Peyer's patch (tissue), 4 donors: ENCODE measurements at regions not wholly inside any gene's neighbourhood (a gene's known extent, or its start where the extent isn't known, plus 50 kb on each side); places are given as distances from the start of the nearest gene placed in this dataset.
"Not testable (repeated sequence)": the region's sequence is repeated elsewhere in the genome, so short reads cannot be mapped to it uniquely, and the experiment has no call there.

Source experiments
- DNase-seq, 3 donors: peaks; one replicate each; pipeline ENCODE4 v3.0.0-alpha.2; 2017 to 2019
- H3K27ac ChIP-seq, 4 donors: fragments of 200-600 bp; sonication (generic); one replicate each; pipeline ENCODE4 v1.5.1; 2016 to 2019
- H3K27me3 ChIP-seq, 2 donors: fragments of 200-600 bp; sonication (generic); one replicate each; pipeline ENCODE4 v1.5.1; 2019
- H3K36me3 ChIP-seq, 3 donors: fragments of 200-600 bp; sonication (generic); one replicate each; pipeline ENCODE4 v1.5.1; 2016 to 2019
- H3K4me1 ChIP-seq, 4 donors: fragments of 200-600 bp; sonication (generic); one replicate each; pipeline ENCODE4 v1.5.1; 2016 to 2019
- H3K4me3 ChIP-seq, 4 donors: fragments of 200-600 bp; sonication (generic); 1 replicate in 3 of 4; 2 replicates in 1 of 4; pipeline ENCODE4 v1.5.1; 2016 to 2019; ENCODE audit warnings: mild to moderate bottlenecking in 1 of 4
- H3K9me3 ChIP-seq, 4 donors: fragments of 200-600 bp; sonication (generic); one replicate each; pipeline ENCODE4 v1.5.1; 2016 to 2019; ENCODE audit warnings: mild to moderate bottlenecking in 1 of 4
- POLR2A ChIP-seq, 2 donors: fragments of 450-650 bp; IDR thresholded peaks; one replicate each; pipeline ENCODE4 v1.5.1; 2017; ENCODE audit warnings: antibody characterized with exemption in 2 of 2, mild to moderate bottlenecking in 2 of 2, moderate library complexity in 2 of 2
- TF ChIP-seq, protein P1 (sequence below), 6 experiments: fragments of 450-650 bp in 4 of 6; fragments of 200-600 bp in 2 of 6; sonication (generic) in 1 of 6; IDR thresholded peaks; one replicate each; pipeline ENCODE4 v1.5.1; 2017 to 2019; ENCODE audit warnings: antibody characterized with exemption in 6 of 6, mild to moderate bottlenecking in 3 of 6, moderate library complexity in 1 of 6

DNA sequence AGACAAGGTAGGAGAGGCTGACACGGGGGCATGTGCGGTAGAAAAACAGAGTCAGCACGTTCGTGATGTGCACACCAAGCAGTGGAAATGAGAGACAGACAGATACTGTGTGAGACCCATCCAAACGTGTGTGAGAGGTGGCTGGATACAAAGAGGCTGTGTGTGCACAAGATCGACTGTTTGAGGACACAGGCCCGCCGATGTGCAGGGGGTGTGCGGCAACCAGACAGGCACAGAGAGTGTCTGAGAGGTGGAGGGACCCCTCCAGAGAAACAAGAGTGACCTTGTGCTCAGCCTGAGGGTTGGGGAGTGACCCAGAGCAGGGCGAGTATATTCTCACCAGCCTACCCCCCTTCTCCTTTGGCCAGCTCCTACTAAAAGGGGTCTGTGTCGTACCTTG, 97.8 kb upstream of the IPO9 start:
- TF ChIP-seq, protein P1, sequence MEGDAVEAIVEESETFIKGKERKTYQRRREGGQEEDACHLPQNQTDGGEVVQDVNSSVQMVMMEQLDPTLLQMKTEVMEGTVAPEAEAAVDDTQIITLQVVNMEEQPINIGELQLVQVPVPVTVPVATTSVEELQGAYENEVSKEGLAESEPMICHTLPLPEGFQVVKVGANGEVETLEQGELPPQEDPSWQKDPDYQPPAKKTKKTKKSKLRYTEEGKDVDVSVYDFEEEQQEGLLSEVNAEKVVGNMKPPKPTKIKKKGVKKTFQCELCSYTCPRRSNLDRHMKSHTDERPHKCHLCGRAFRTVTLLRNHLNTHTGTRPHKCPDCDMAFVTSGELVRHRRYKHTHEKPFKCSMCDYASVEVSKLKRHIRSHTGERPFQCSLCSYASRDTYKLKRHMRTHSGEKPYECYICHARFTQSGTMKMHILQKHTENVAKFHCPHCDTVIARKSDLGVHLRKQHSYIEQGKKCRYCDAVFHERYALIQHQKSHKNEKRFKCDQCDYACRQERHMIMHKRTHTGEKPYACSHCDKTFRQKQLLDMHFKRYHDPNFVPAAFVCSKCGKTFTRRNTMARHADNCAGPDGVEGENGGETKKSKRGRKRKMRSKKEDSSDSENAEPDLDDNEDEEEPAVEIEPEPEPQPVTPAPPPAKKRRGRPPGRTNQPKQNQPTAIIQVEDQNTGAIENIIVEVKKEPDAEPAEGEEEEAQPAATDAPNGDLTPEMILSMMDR (IDR thresholded peaks at IDR 0.05) = no peak
- no peak for TF ChIP-seq POLR2A (IDR thresholded peaks at IDR 0.05)
- no peaks in the 10 kb centered on the region for H3K9me3 ChIP-seq

DNA sequence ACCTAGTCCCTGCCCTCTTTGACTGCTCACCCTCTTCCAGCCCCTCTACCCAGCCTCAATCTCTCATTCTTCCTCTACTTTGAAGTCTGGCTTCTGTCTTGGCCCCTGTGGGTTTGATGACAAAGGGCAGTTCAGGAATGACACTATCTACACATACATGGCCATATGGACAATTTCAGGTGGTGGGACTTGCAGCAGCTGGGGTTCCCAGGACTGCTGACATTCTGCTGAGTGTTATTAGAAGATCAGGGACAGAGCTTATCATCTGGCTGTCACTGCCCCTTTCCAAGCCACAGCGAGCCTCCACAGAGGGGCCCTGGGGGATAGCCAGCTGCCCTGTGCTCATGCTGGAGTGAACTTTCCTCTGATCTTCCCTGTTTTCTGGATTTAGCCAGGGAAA, 97.4 kb upstream of the IPO9 start:
- TF ChIP-seq POLR2A (IDR thresholded peaks at IDR 0.05) = no peak
- TF ChIP-seq, protein P1 (IDR thresholded peaks at IDR 0.05) = no peak
- H3K4me3 ChIP-seq = no peak overlapping the region
- H3K9me3 ChIP-seq = no peaks in the 10 kb centered on the region
- peaks cover 0 to 3% (median 0%) of the 10 kb centered on the region in 4 donors for H3K4me1 ChIP-seq
- no peaks in the 10 kb centered on the region for H3K27me3 ChIP-seq
- DNase-seq = no peak
- H3K36me3 ChIP-seq = no peaks in the 10 kb centered on the region
- H3K27ac ChIP-seq = no peak overlapping the region

More for the DNA sequence above, 97.8 kb upstream of the IPO9 start:
- Histone ChIP-seq H3K4me1 (no peaks in the 10 kb centered on the region), H3K36me3 (no peaks in the 10 kb centered on the region), H3K4me3 (no peak overlapping the region), H3K27ac (no peak overlapping the region), H3K27me3 (no peaks in the 10 kb centered on the region)
- no peak for DNase-seq

- Histone ChIP-seq H3K4me3 (no peak overlapping the region), H3K36me3 (no peaks in the 10 kb centered on the region), H3K4me1 (peaks cover 0 to 6% (median 0%) of the 10 kb centered on the region in 4 donors), H3K27ac (no peak overlapping the region), H3K27me3 (no peaks in the 10 kb centered on the region), H3K9me3 (no peaks in the 10 kb centered on the region)
- no peak for DNase-seq
- TF ChIP-seq, protein P1 (IDR thresholded peaks at IDR 0.05) = no peak
- TF ChIP-seq POLR2A (IDR thresholded peaks at IDR 0.05) = no peak
These were observed 96.6 kb upstream of the IPO9 start for GRCh38 chr1:201732351-201732750.

DNA sequence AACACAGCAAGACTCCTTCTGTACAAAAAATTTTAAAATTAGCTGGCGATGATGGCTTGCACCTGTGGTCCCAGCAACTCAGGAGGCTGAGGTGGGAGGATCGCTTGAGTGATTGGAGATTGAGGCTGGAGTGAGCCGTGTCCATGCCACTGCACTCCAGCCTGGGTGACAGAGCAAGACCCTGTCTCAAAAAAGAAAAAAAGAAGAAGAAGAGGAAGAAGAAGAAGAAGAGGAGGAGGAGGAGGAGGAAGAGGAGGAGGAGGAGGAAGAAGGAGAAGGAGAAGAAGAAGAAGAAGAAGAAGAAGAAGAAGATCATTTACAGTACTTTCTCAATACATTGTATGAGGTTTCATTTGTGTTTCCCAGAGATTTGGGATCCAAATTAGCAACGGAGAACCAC, 94.7 kb upstream of the IPO9 start:
- not testable (repeated sequence) for H3K27ac ChIP-seq, H3K9me3 ChIP-seq, DNase-seq, H3K36me3 ChIP-seq, H3K4me3 ChIP-seq, H3K27me3 ChIP-seq
- H3K4me1 ChIP-seq = peaks cover 0 to 11% (median 5%) of the 10 kb centered on the region in 4 donors

GRCh38 chr1:201734786-201735185, 94.2 kb upstream of the IPO9 start:
- DNase-seq = no peak
- Histone ChIP-seq H3K4me1 (peaks cover 0 to 14% (median 6%) of the 10 kb centered on the region in 4 donors), H3K27me3 (no peaks in the 10 kb centered on the region), H3K36me3 (no peaks in the 10 kb centered on the region), H3K27ac (no peak overlapping the region), H3K9me3 (no peaks in the 10 kb centered on the region), H3K4me3 (no peak overlapping the region)
- TF ChIP-seq POLR2A (IDR thresholded peaks at IDR 0.05) = no peak
- TF ChIP-seq, protein P1 (IDR thresholded peaks at IDR 0.05) = no peak

- H3K36me3 ChIP-seq = no peaks in the 10 kb centered on the region
- H3K4me3 ChIP-seq = no peak overlapping the region
- no peaks in the 10 kb centered on the region for H3K27me3 ChIP-seq
- H3K27ac ChIP-seq = peak overlapping the region in 3 of 4 donors; percentile 30 to 60 (median 45)
- H3K9me3 ChIP-seq = no peaks in the 10 kb centered on the region
- peaks cover 0 to 31% (median 6%) of the 10 kb centered on the region in 4 donors for H3K4me1 ChIP-seq
- no peak for TF ChIP-seq POLR2A (IDR thresholded peaks at IDR 0.05)
- TF ChIP-seq, protein P1 (IDR thresholded peaks at IDR 0.05) = no peak
- DNase-seq = no peak
These were observed 92.1 kb upstream of the IPO9 start for GRCh38 chr1:201736707-201737320.
